ENCODE measurements at regions not wholly inside any gene's neighbourhood (a gene's known extent, or its start where the extent isn't known, plus 50 kb on each side); places are given as distances from the start of the nearest gene placed in this dataset.

DNA sequence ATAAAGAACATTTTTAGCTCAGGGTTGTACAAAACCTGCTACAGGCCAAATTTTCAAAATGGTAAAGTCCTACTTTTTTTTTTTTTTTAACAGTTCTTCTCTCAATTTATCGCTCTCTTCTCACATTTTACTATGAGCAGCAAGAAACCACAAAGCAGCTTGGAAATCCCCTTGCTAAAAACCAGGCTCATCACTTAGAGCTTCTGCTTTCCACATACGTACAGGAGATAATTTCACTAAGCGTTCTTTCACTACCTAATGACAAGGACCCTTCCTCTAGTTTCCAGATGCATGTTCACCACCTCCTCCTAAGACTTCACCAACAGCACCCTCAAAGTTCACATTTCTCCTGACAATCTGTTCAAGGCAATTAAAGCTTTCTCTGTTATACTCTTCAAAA lies 294.9 kb upstream of the CYRIA start:
- no peak for TF ChIP-seq ZNF677 (tag by site-specific recombination; IDR thresholded peaks at IDR 0.05)
- TF ChIP-seq KLF1 (tag by site-specific recombination; IDR thresholded peaks at IDR 0.05) = no peak
- TF ChIP-seq ZEB2 (tag by site-specific recombination; IDR thresholded peaks at IDR 0.05) = no peak
- TF ChIP-seq, protein P1, sequence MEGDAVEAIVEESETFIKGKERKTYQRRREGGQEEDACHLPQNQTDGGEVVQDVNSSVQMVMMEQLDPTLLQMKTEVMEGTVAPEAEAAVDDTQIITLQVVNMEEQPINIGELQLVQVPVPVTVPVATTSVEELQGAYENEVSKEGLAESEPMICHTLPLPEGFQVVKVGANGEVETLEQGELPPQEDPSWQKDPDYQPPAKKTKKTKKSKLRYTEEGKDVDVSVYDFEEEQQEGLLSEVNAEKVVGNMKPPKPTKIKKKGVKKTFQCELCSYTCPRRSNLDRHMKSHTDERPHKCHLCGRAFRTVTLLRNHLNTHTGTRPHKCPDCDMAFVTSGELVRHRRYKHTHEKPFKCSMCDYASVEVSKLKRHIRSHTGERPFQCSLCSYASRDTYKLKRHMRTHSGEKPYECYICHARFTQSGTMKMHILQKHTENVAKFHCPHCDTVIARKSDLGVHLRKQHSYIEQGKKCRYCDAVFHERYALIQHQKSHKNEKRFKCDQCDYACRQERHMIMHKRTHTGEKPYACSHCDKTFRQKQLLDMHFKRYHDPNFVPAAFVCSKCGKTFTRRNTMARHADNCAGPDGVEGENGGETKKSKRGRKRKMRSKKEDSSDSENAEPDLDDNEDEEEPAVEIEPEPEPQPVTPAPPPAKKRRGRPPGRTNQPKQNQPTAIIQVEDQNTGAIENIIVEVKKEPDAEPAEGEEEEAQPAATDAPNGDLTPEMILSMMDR (tag by site-specific recombination; IDR thresholded peaks at IDR 0.05) = no peak
- no peak for TF ChIP-seq GFI1B (tag by site-specific recombination; IDR thresholded peaks at IDR 0.05)
- no peak for TF ChIP-seq OSR2 (tag by site-specific recombination; IDR thresholded peaks at IDR 0.05)
